T-cell (primary cell): ENCODE measurements at regions not wholly inside any gene's neighbourhood (a gene's known extent, or its start where the extent isn't known, plus 50 kb on each side); places are given as distances from the start of the nearest gene placed in this dataset.

ENCODE experiments used
- ATAC-seq, 4 experiments: fragments of 200-7000 bp in 3 of 4; fragments of 150-1000 bp in 1 of 4; cut with Tn5 transposase; replicated peaks in 1 of 4; 1 replicate in 3 of 4; 2 replicates in 1 of 4; pipeline ENCODE4 v1.10.0; 2021; ENCODE audit warnings: moderate library complexity in 3 of 4, mild to moderate bottlenecking in 2 of 4, moderate number of reproducible peaks in 1 of 4
- CTCF ChIA-PET, 2 donors: fragments of 300-600 bp; sonication (Branson Sonifier 250); formaldehyde crosslinking; loops; one replicate each; lab custom pipeline; 2022; ENCODE audit warnings: antibody characterized with exemption in 2 of 2; lab: Charles Lee
- POLR2A ChIA-PET, 2 donors: fragments of 300-600 bp; sonication (Branson Sonifier 250); formaldehyde crosslinking; loops; one replicate each; lab custom pipeline; 2022; ENCODE audit warnings: antibody characterized with exemption in 2 of 2; lab: Charles Lee
- DNase-seq, 35 experiments: peaks; one replicate each; pipeline versions ENCODE4 v3.0.0 to v3.0.0-alpha.2; 2013 to 2023
- H3K27ac ChIP-seq: one replicate; pipeline ENCODE4 v1.5.1; 2013; ENCODE audit warnings: low read length
- H3K27me3 ChIP-seq, 2 experiments: replicated peaks in 1 of 2; 1 replicate in 1 of 2; 2 replicates in 1 of 2; pipeline versions ENCODE4 v1.6.1 to v1.7.0; 2013; ENCODE audit warnings: low read length in 1 of 2, mixed read lengths in 1 of 2; ENCODE audit not compliant: control insufficient read depth in 2 of 2, insufficient read depth in 2 of 2; ENCODE audit errors: extremely low read depth in 1 of 2
- H3K36me3 ChIP-seq, 2 donors: 1 replicate in 1 of 2; 2 replicates in 1 of 2; pipeline versions ENCODE4 v1.6.1 to v1.7.0; 2013; ENCODE audit warnings: low read length in 1 of 2; ENCODE audit not compliant: control insufficient read depth in 2 of 2, insufficient read depth in 1 of 2; ENCODE audit errors: extremely low read depth in 1 of 2
- H3K4me1 ChIP-seq, 2 experiments: 1 replicate in 1 of 2; 2 replicates in 1 of 2; pipeline versions ENCODE4 v1.6.1 to v1.7.0; 2013; ENCODE audit warnings: low read length in 2 of 2, mixed read lengths in 1 of 2; ENCODE audit not compliant: insufficient read depth in 2 of 2, control insufficient read depth in 1 of 2; ENCODE audit errors: extremely low read depth in 1 of 2
- H3K4me3 ChIP-seq, 2 donors: 1 replicate in 1 of 2; 2 replicates in 1 of 2; pipeline versions ENCODE4 v1.5.1 to v1.7.0; 2013; ENCODE audit warnings: mild to moderate bottlenecking in 2 of 2, low read length in 1 of 2, moderate library complexity in 1 of 2; ENCODE audit not compliant: control insufficient read depth in 1 of 2; ENCODE audit errors: extremely low read depth in 1 of 2
- H3K9me3 ChIP-seq: 2 replicates; pipeline ENCODE4 v1.7.0; 2013
- H3K27ac Mint-ChIP-seq, 2 donors: one replicate each; pipeline ENCODE4 v1.8.0; 2020 to 2021; ENCODE audit warnings: mild to moderate bottlenecking in 2 of 2, mixed read lengths in 2 of 2
- H3K27me3 Mint-ChIP-seq, 2 donors: one replicate each; pipeline ENCODE4 v1.8.0; 2021 to 2022; ENCODE audit warnings: mixed read lengths in 2 of 2
- H3K36me3 Mint-ChIP-seq: one replicate; pipeline ENCODE4 v1.8.0; 2021; ENCODE audit warnings: mixed read lengths
- H3K4me1 Mint-ChIP-seq, 3 donors: one replicate each; pipeline ENCODE4 v1.8.0; 2020 to 2022; ENCODE audit warnings: mixed read lengths in 3 of 3, mild to moderate bottlenecking in 1 of 3
- H3K4me3 Mint-ChIP-seq, 3 donors: one replicate each; pipeline ENCODE4 v1.8.0; 2020 to 2022; ENCODE audit warnings: mild to moderate bottlenecking in 3 of 3, mixed read lengths in 3 of 3, moderate library complexity in 3 of 3
- H3K9me3 Mint-ChIP-seq, 3 donors: one replicate each; pipeline ENCODE4 v1.8.0; 2020 to 2022; ENCODE audit warnings: mixed read lengths in 3 of 3
- WGBS: methylation state at CpG from one replicate; pipeline ENCODE4 v1.1.5; 2013; ENCODE audit warnings: missing lambda C conversion rate; ENCODE audit not compliant: insufficient coverage; 5-methylcytosine and 5-hydroxymethylcytosine counted together

DNA sequence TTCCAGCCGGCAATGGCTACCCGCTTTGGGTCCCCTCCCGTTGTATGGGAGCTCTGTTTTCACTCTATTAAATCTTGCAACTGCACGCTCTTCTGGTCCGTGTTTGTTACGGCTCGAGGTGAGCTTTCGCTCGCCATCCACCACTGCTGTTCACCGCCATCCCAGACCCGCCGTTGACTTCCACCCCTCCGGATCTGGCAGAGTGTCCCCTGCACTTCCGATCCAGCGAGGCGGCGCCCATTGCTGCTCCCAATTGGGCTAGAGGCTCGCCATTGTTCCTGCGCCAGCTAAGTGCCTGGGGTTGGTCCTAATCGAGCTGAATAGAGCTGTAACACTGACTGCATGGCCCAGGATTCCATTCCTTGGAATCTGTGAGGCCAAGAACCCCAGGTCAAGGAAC, 359.9 kb downstream of the CTTN start:
- H3K4me1 ChIP-seq: peaks cover 0 to 7% of the 10 kb centered on the region in 2 experiments
- DNase-seq (no peak), ATAC-seq (no peak)
- POLR2A ChIA-PET: no interaction called here
- H3K4me3 Mint-ChIP-seq: no peak overlapping the region
- H3K36me3 Mint-ChIP-seq: no peaks in the 10 kb centered on the region
- no peaks in the 10 kb centered on the region for H3K4me1 Mint-ChIP-seq
- H3K27me3 Mint-ChIP-seq: peaks cover 19 to 27% of the 10 kb centered on the region in 2 donors
- H3K9me3 Mint-ChIP-seq: peaks cover 0 to 3% (median 3%) of the 10 kb centered on the region in 3 donors
- H3K27me3 ChIP-seq: peaks cover 0 to 51% of the 10 kb centered on the region in 2 experiments
- CTCF ChIA-PET: no interaction called here
- H3K4me3 ChIP-seq: no peak overlapping the region
- H3K27ac ChIP-seq: no peak overlapping the region
- no peak overlapping the region for H3K27ac Mint-ChIP-seq
- H3K9me3 ChIP-seq: no peaks in the 10 kb centered on the region
- WGBS: 88% methylated on average over 20 of the region's 20 CpGs
- H3K36me3 ChIP-seq: no peaks in the 10 kb centered on the region

GRCh38 chr11:70759846-70760245, 361.5 kb downstream of the CTTN start:
- ATAC-seq (no peak), DNase-seq (no peak)
- WGBS: 84% methylated on average over 8 of the region's 8 CpGs
- CTCF ChIA-PET: no interaction called here
- Histone ChIP-seq H3K4me3 (no peak overlapping the region), H3K27ac (no peak overlapping the region), H3K9me3 (no peaks in the 10 kb centered on the region), H3K36me3 (no peaks in the 10 kb centered on the region), H3K27me3 (peaks cover 0 to 51% of the 10 kb centered on the region in 2 experiments), H3K4me1 (peaks cover 0 to 7% of the 10 kb centered on the region in 2 experiments)
- POLR2A ChIA-PET: interaction anchor here in 1 of 2 donors (0.6 kb wide), 1 partner anchor 16 kb away, joined by 3 read pairs; no protein-coding TSS in a partner anchor
- Mint-ChIP-seq H3K36me3 (no peaks in the 10 kb centered on the region), H3K4me3 (no peak overlapping the region), H3K9me3 (peaks cover 0 to 3% (median 3%) of the 10 kb centered on the region in 3 donors), H3K4me1 (no peaks in the 10 kb centered on the region), H3K27me3 (peaks cover 18 to 22% of the 10 kb centered on the region in 2 donors), H3K27ac (no peak overlapping the region)

DNA sequence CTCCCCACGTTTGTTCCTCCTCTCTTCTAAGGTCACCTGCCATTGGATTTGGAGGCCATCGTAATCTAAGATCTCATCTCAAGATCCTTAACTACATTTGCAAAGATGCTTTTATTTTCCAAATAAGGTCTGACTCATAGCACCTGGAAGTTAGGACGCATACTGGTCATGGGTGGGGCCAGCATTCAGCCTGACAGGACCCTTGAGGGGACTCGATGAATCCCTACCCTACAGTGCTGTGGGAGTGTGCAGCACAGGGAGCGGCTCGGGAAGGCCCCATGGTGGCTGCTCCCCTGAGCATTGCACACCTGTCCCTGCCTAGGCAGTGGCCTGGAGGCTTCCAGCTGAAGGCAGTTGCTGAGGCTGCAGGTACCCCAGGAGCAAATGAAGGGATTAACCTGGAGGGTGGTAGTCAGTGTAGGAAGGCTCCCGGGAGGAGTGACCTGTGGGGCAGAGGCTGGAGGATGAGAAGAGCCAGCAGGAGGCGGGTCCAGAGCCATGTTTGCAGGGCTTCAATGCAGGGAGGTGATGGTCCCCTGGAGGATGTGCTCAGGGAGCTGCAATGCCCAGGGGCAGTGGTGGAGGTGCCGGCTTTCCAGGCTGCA, 362.2 kb downstream of the CTTN start:
- Histone ChIP-seq H3K27me3 (peaks cover 0 to 46% of the 10 kb centered on the region in 2 experiments), H3K36me3 (no peaks in the 10 kb centered on the region), H3K27ac (no peak overlapping the region), H3K4me3 (no peak overlapping the region), H3K4me1 (peaks cover 0 to 4% of the 10 kb centered on the region in 2 experiments), H3K9me3 (no peaks in the 10 kb centered on the region)
- ATAC-seq: no peak
- DNase-seq: no peak
- CTCF ChIA-PET: no interaction called here
- 83% methylated on average over 5 of the region's 9 CpGs for WGBS
- peaks cover 0 to 3% (median 3%) of the 10 kb centered on the region in 3 donors for H3K9me3 Mint-ChIP-seq
- H3K4me3 Mint-ChIP-seq: no peak overlapping the region
- POLR2A ChIA-PET: no interaction called here
- H3K4me1 Mint-ChIP-seq: no peaks in the 10 kb centered on the region
- peaks cover 18 to 22% of the 10 kb centered on the region in 2 donors for H3K27me3 Mint-ChIP-seq
- H3K36me3 Mint-ChIP-seq: no peaks in the 10 kb centered on the region
- no peak overlapping the region for H3K27ac Mint-ChIP-seq

DNA sequence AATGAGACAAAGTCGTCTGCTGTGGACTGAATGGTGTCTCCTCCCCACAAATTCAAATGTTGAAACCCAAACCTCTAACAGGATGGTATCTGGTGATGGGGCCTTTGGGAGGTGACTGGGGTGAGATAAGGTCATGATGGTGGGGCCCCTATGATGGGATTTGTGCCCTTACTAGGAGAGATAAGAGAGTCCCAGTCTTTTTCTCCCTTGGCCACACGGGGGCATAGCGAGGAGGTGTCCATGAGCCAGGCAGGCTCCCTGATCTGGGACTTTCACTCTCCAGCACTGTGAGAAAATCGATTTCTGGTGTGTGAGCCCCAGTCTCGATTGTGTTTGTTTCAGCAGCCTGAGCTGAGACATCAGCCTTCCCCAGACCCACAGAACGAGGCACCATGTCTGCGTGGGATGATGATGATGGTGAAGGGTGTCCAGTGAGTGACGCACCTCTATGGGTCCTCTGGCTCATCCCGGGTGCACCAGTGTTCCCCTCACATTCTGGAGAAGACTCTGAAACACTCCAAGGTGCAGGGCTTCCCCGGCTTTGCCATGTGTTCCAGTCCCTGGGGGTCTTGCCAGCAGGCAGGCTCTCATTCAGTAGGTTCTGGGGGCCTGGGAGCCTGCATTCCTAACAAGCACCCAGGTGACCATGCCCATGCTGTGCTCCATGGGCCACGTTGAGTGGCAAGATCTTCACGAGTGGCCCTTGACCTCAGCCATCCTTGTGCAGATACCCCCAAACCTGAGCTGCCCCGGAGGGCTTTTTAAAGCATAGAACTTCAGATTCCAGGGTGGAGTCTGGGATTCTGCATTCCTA, 363.0 kb downstream of the CTTN start:
- Histone ChIP-seq H3K36me3 (no peaks in the 10 kb centered on the region), H3K4me1 (no peaks in the 10 kb centered on the region), H3K9me3 (no peaks in the 10 kb centered on the region), H3K27me3 (peaks cover 0 to 38% of the 10 kb centered on the region in 2 experiments), H3K4me3 (no peak overlapping the region), H3K27ac (no peak overlapping the region)
- ATAC-seq (no peak), DNase-seq (no peak)
- Mint-ChIP-seq H3K4me3 (no peak overlapping the region), H3K9me3 (peaks cover 0 to 3% (median 3%) of the 10 kb centered on the region in 3 donors), H3K27ac (no peak overlapping the region), H3K27me3 (peaks cover 15 to 16% of the 10 kb centered on the region in 2 donors), H3K36me3 (no peaks in the 10 kb centered on the region), H3K4me1 (no peaks in the 10 kb centered on the region)
- WGBS: 69% methylated on average over 9 of the region's 13 CpGs
- ChIA-PET POLR2A (no interaction called here), CTCF (no interaction called here)

- H3K4me3 Mint-ChIP-seq: no peak overlapping the region
These were observed 363.6 kb downstream of the CTTN start for GRCh38 chr11:70761908-70762337.

GRCh38 chr11:70762810-70763209, 364.5 kb downstream of the CTTN start:
- H3K4me3 ChIP-seq: no peak overlapping the region
- Mint-ChIP-seq H3K36me3 (no peaks in the 10 kb centered on the region), H3K27me3 (peaks cover 14 to 21% of the 10 kb centered on the region in 2 donors), H3K4me1 (no peaks in the 10 kb centered on the region), H3K9me3 (peaks cover 0 to 3% (median 3%) of the 10 kb centered on the region in 3 donors), H3K4me3 (no peak overlapping the region), H3K27ac (no peak overlapping the region)
- H3K4me1 ChIP-seq: no peaks in the 10 kb centered on the region
- H3K9me3 ChIP-seq: no peaks in the 10 kb centered on the region
- no peak for DNase-seq
- ChIA-PET POLR2A (no interaction called here), CTCF (no interaction called here)
- 94% methylated on average over 5 of the region's 7 CpGs for WGBS
- ATAC-seq: no peak
- H3K36me3 ChIP-seq: no peaks in the 10 kb centered on the region
- peaks cover 0 to 27% of the 10 kb centered on the region in 2 experiments for H3K27me3 ChIP-seq
- no peak overlapping the region for H3K27ac ChIP-seq

More at GRCh38 chr11:70761908-70762337, 363.6 kb downstream of the CTTN start:
- Mint-ChIP-seq H3K36me3 (no peaks in the 10 kb centered on the region), H3K4me1 (no peaks in the 10 kb centered on the region), H3K9me3 (peaks cover 0 to 3% (median 3%) of the 10 kb centered on the region in 3 donors), H3K27me3 (peaks cover 9 to 15% of the 10 kb centered on the region in 2 donors), H3K27ac (no peak overlapping the region)
- no peak overlapping the region for H3K27ac ChIP-seq
- POLR2A ChIA-PET: no interaction called here
- H3K36me3 ChIP-seq: no peaks in the 10 kb centered on the region
- no peak overlapping the region for H3K4me3 ChIP-seq
- no peak for DNase-seq
- 79% methylated on average over 11 of the region's 11 CpGs for WGBS
- no peaks in the 10 kb centered on the region for H3K4me1 ChIP-seq
- CTCF ChIA-PET: no interaction called here
- no peak for ATAC-seq
- no peaks in the 10 kb centered on the region for H3K9me3 ChIP-seq
- H3K27me3 ChIP-seq: peaks cover 0 to 34% of the 10 kb centered on the region in 2 experiments
